ENCODE measurements at regions not wholly inside any gene's neighbourhood (a gene's known extent, or its start where the extent isn't known, plus 50 kb on each side); places are given as distances from the start of the nearest gene placed in this dataset.
A peak's percentile ranks its signal among the peaks of the same experiment; 100 is the strongest.

GRCh38 chr10:43965033-43965917 is 316.6 kb upstream of the ZNF32 start:
- DNase-seq: peak; percentile 97

- DNase-seq: peak; percentile 31
These were observed 315.8 kb upstream of the ZNF32 start for GRCh38 chr10:43964486-43964885.

GRCh38 chr10:43963793-43964425 is 315.2 kb upstream of the ZNF32 start:
- DNase-seq: no peak

GRCh38 chr10:43963379-43963778 is 314.7 kb upstream of the ZNF32 start:
- DNase-seq: no peak

- peak; percentile 87 for DNase-seq
These were observed 313.9 kb upstream of the ZNF32 start for GRCh38 chr10:43962346-43963191.

GRCh38 chr10:43961523-43962345 is 313.1 kb upstream of the ZNF32 start:
- DNase-seq: no peak

GRCh38 chr10:43960981-43961380 is 312.3 kb upstream of the ZNF32 start:
- no peak for DNase-seq

- no peak for DNase-seq
These were observed 311.8 kb upstream of the ZNF32 start for GRCh38 chr10:43960477-43960876.

- no peak for DNase-seq
These were observed 311.4 kb upstream of the ZNF32 start for GRCh38 chr10:43960135-43960415.

GRCh38 chr10:43959364-43960134 is 310.9 kb upstream of the ZNF32 start:
- no peak for DNase-seq

GRCh38 chr10:43958964-43959363 is 310.3 kb upstream of the ZNF32 start:
- DNase-seq: no peak

GRCh38 chr10:43958071-43958432 is 309.4 kb upstream of the ZNF32 start:
- no peak for DNase-seq

- DNase-seq: no peak
These were observed 308.8 kb upstream of the ZNF32 start for GRCh38 chr10:43957267-43958070.

GRCh38 chr10:43955978-43956377 is 307.3 kb upstream of the ZNF32 start:
- no peak for DNase-seq

- no peak for DNase-seq
These were observed 306.4 kb upstream of the ZNF32 start for GRCh38 chr10:43955002-43955596.

- no peak for DNase-seq
These were observed 305.0 kb upstream of the ZNF32 start for GRCh38 chr10:43953672-43954071.

GRCh38 chr10:43952760-43953159 is 304.1 kb upstream of the ZNF32 start:
- no peak for DNase-seq

GRCh38 chr10:43949351-43949750 is 300.7 kb upstream of the ZNF32 start:
- no peak for DNase-seq

GRCh38 chr10:43946445-43946844 is 297.8 kb upstream of the ZNF32 start:
- no peak for DNase-seq

- no peak for DNase-seq
These were observed 297.2 kb upstream of the ZNF32 start for GRCh38 chr10:43945908-43946307.
